ENCODE measurements at regions not wholly inside any gene's neighbourhood (a gene's known extent, or its start where the extent isn't known, plus 50 kb on each side); places are given as distances from the start of the nearest gene placed in this dataset.
A peak's percentile ranks its signal among the peaks of the same experiment; 100 is the strongest.

DNA sequence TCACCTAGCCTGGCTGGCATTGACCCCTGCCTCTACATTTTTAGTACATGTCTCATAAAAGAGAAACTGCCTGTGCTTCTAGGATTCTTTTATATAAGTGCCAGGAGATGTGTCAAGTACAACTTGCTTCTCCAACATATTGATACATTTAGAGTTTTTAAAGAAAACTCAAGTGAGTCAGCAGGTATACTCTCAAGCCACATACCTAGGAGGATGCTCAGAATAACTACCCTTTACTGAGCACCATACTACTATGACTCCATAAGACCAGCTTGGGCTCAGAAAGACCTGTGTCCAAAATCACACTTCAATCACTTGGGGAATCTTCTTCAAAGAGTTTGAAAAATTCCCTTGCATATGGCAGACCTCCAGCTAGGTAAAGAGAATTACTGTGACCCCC lies 389.8 kb upstream of the SLC24A2 start:
- no peak for DNase-seq (ENCODE audit: low spot score in 2 of 2)
- H3K27me3 ChIP-seq (ENCODE audit: low read depth) = no peaks in the 10 kb centered on the region; the same call in 1 of the 2 replicates
- in situ Hi-C loops (cut with MboI; ENCODE audit: low sequenced_read_pairs) = no loop called here
- H3K9me3 ChIP-seq = no peaks in the 10 kb centered on the region
- no peak overlapping the region for H3K4me3 ChIP-seq
- no peaks in the 10 kb centered on the region for H3K4me1 ChIP-seq
- no peaks in the 10 kb centered on the region for H3K36me3 ChIP-seq (replicated peaks)

DNA sequence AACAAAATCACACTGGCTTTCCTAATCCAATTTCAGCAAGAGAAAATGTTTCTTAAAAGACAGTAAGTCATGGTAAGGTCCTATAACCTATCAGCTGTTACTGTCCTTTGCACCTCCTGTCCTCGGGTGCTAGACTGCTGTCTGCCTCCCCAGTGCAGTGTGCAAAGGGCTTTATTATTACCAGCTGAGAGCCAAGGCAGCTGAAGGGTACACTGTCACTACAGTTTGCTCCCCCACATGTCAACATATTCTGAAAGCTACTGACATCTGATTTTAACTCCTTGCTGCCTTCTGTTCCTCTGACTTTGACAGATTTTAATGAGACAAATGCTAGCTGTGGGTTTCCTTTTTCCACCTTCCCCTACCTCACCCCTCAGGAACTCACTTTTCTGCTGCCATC lies 389.4 kb upstream of the SLC24A2 start:
- no peaks in the 10 kb centered on the region for H3K9me3 ChIP-seq
- H3K27me3 ChIP-seq (ENCODE audit: low read depth) = no peaks in the 10 kb centered on the region; the same call in 1 of the 2 replicates
- no peaks in the 10 kb centered on the region for H3K4me1 ChIP-seq
- in situ Hi-C loops (cut with MboI; ENCODE audit: low sequenced_read_pairs) = no loop called here
- no peak for DNase-seq (ENCODE audit: low spot score in 2 of 2)
- no peak overlapping the region for H3K4me3 ChIP-seq
- H3K36me3 ChIP-seq (replicated peaks) = no peaks in the 10 kb centered on the region

DNA sequence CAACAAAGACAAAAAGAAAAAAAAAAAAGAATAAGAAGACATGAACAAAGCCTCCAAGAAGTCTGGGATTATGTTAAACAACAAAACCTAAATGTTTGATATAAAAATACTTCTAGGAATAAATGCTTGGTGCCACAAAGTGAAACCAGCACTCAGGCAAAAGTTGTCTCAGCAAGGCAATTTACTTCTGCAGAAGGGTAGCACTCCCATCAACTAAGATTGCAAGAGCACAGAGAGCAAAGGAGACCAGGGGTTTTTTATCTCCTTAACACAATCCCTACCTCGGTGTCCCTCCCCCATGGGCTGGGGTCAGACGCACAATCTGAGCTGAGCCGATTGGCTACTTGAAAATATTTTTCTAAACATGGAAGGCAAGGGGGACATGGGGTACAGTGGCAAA lies 381.3 kb upstream of the SLC24A2 start:
- no peak for DNase-seq (ENCODE audit: low spot score in 2 of 2)
- no peaks in the 10 kb centered on the region for H3K36me3 ChIP-seq (replicated peaks)
- in situ Hi-C loops (cut with MboI; ENCODE audit: low sequenced_read_pairs) = no loop called here
- H3K4me1 ChIP-seq = no peaks in the 10 kb centered on the region
- no peak overlapping the region for H3K4me3 ChIP-seq
- H3K27me3 ChIP-seq (ENCODE audit: low read depth) = no peaks in the 10 kb centered on the region
- 0 out of 2 replicates have a peak, but pooled peaks cover 2% of the 10 kb centered on the region for H3K9me3 ChIP-seq

DNA sequence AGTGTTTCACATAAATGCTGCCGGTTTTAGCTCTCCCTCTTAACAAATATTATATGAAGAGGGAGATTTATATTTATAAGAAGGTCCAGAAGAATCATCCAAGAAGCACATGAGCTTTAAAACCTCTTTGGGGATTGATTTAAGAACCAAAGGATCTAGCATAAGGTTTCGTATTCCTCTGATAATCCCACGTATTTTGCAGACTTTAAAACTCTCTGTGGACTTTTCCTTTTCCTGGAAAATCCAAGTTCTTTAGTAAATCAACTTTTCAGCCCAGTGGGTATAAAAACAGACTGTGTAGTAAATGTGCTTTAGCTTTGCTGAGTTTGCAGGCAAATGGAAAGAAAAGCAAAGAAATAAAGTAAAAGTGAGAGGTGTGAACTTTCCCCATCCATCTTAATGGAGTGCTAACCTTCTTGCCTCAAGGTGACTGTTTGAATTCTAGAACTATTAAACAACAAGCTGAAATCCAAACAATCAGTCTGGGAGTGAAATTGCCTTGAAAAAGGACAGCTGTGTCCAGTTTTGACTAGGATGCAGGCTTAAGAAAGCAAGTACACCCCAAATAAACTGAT lies 363.4 kb upstream of the SLC24A2 start:
- no peaks in the 10 kb centered on the region; the same call in 1 of the 2 replicates for H3K4me1 ChIP-seq
- no peaks in the 10 kb centered on the region for H3K9me3 ChIP-seq
- H3K27me3 ChIP-seq (ENCODE audit: low read depth) = peaks cover 9% of the 10 kb centered on the region; the same call in 1 of the 2 replicates
- H3K36me3 ChIP-seq (replicated peaks) = no peaks in the 10 kb centered on the region
- in situ Hi-C loops (cut with MboI; ENCODE audit: low sequenced_read_pairs) = no loop called here
- DNase-seq (ENCODE audit: low spot score in 2 of 2) = no peak
- no peak overlapping the region for H3K4me3 ChIP-seq

DNA sequence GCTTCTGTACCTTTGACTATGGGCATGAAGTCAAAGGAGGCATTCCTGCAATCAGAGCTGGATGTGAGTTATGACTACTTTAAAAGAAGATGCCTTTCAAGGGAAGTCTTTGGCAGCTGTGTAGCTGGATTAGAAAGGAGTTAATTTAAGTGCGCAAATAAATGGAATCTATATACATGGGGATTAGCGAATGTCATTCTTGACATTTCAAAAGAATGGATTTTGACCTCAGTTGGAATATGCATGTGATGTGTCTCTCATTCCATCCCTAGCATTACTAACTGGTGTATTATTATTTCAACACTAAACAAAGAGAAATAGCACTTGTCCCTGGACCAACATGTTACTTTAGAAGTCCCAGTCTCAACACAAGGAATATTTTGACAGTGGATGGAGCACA lies 359.6 kb upstream of the SLC24A2 start:
- peak in 1 of 2 experiments; percentile 71 for DNase-seq (ENCODE audit: low spot score in 2 of 2)
- in situ Hi-C loops (cut with MboI; ENCODE audit: low sequenced_read_pairs) = no loop called here
- peaks cover 15% of the 10 kb centered on the region for H3K27me3 ChIP-seq (ENCODE audit: low read depth)

DNA sequence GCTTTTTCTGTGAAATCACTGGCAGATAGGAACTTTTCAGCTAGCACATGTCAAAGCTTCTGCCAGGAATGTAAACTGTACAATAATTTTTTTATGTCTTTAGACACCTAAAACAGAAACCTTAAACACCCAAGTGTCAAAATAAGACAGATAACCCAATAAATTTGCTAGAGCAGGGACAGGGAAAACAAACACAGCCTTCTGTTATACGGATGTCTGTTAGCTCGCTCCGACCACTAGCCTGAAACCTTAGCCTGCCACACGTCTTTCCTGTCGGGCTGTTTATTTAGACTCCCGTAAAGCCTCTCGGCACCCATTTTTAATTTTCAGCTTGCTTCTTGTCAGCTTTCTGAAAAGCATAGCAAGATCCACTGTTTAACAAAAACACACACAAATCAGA lies 355.4 kb upstream of the SLC24A2 start:
- no peak for DNase-seq (ENCODE audit: low spot score in 2 of 2)
- no peaks in the 10 kb centered on the region for H3K9me3 ChIP-seq
- H3K27me3 ChIP-seq (ENCODE audit: low read depth) = peaks cover 11% of the 10 kb centered on the region
- no peaks in the 10 kb centered on the region; the same call in 1 of the 2 replicates for H3K4me1 ChIP-seq
- H3K4me3 ChIP-seq = no peak overlapping the region
- in situ Hi-C loops (cut with MboI; ENCODE audit: low sequenced_read_pairs) = no loop called here
- no peaks in the 10 kb centered on the region for H3K36me3 ChIP-seq (replicated peaks)

More for the DNA sequence above, 359.6 kb upstream of the SLC24A2 start:
- Histone ChIP-seq H3K4me3 (no peak overlapping the region), H3K9me3 (no peaks in the 10 kb centered on the region), H3K4me1 (no peaks in the 10 kb centered on the region; the same call in 1 of the 2 replicates), H3K36me3 (replicated peaks) (no peaks in the 10 kb centered on the region)

DNA sequence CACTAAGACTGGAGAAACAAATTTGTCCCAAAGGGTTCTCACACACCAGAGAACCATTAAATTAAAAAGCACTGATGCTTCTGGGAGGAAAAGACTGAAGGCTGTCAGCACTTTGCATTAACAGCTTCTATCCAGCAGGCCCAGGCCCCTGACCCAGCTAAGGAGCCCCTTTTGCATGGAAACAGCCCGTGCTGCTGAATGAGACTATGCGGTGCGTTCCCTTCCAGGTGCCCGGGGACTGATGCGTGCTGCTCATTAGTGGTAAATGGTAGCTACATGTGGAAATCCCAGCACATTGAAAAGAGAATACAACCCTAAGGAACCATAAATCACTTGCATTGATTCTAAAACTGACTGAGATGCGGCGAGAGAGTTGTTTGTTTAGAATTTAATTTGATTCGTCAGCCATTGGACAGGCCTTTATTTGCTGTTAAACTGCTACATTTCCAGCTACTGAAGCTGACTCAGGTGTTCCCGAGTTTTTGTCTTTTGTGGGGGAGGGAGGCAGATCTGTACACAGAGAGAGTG lies 351.0 kb upstream of the SLC24A2 start:
- Histone ChIP-seq H3K36me3 (replicated peaks) (no peaks in the 10 kb centered on the region), H3K4me3 (no peak overlapping the region), H3K4me1 (no peaks in the 10 kb centered on the region), H3K27me3 (ENCODE audit: low read depth) (peaks cover 9% of the 10 kb centered on the region), H3K9me3 (no peaks in the 10 kb centered on the region)
- no peak for DNase-seq (ENCODE audit: low spot score in 2 of 2)
- in situ Hi-C loops (cut with MboI; ENCODE audit: low sequenced_read_pairs) = no loop called here

DNA sequence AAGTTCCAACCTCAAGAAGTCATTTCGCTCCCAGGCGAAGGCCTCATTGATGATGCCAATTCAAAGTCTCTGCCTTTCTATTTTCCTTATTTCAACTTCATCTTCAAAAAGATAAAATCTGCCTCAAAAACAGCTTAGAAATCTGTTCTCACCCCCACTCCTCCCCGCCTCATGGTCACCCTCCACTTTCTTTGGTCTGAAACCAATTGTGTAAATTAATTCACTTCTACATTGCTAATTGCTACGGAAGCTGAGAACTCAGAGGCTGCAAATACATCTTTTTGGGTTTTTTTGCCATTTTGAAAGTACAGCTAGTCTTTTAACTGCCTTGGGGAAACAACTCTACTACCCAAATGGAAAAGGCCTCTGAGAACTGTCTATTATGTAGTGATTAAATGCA lies 350.0 kb upstream of the SLC24A2 start:
- H3K9me3 ChIP-seq = no peaks in the 10 kb centered on the region
- H3K36me3 ChIP-seq (replicated peaks) = no peaks in the 10 kb centered on the region
- in situ Hi-C loops (cut with MboI; ENCODE audit: low sequenced_read_pairs) = no loop called here
- no peaks in the 10 kb centered on the region for H3K4me1 ChIP-seq
- DNase-seq (ENCODE audit: low spot score in 2 of 2) = no peak
- no peak overlapping the region for H3K4me3 ChIP-seq
- peaks cover 6% of the 10 kb centered on the region for H3K27me3 ChIP-seq (ENCODE audit: low read depth)

DNA sequence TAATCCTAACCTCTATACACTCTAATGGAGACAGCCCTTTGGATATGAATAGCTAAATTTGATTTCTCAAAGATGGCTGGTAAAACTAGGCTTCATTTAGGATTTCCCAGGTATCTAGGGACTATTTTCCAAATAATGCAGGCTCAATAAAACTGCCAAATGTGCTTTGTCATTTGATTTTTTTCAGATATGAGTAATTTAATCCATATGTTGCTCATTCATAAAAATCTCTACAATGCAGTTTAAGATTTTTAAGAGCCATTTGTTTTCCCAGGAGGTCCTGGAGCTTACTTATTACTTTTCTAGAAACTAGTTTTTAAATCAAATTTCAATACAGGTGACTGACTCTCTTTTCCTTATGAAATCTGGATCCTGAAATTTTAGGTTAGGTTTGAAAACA lies 349.3 kb upstream of the SLC24A2 start:
- no peak overlapping the region for H3K4me3 ChIP-seq
- peaks cover 3% of the 10 kb centered on the region; the same call in 1 of the 2 replicates for H3K27me3 ChIP-seq (ENCODE audit: low read depth)
- in situ Hi-C loops (cut with MboI; ENCODE audit: low sequenced_read_pairs) = no loop called here
- DNase-seq (ENCODE audit: low spot score in 2 of 2) = no peak
- no peaks in the 10 kb centered on the region for H3K9me3 ChIP-seq
- no peaks in the 10 kb centered on the region for H3K36me3 ChIP-seq (replicated peaks)
- H3K4me1 ChIP-seq = no peaks in the 10 kb centered on the region

DNA sequence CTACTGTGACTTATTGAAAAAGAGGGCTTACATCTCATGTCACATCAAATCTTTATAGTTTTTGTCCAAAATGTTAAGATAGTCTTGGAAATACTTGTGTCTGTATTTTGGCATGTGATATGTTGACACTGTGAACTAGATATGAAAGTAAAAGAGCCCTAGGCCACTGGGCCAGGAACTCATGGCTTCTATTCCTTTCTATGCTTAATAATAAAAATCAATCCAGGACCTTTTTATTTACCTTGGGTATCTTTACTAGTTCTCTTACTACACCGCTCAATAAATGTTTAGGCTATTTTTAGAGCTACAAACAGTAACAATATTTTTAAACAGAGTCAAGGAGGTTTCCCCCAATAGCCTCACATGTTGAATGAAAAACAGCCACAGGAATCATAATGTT lies 348.6 kb upstream of the SLC24A2 start:
- H3K9me3 ChIP-seq = no peaks in the 10 kb centered on the region
- no peak for DNase-seq (ENCODE audit: low spot score in 2 of 2)
- H3K4me3 ChIP-seq = no peak overlapping the region
- no peaks in the 10 kb centered on the region for H3K4me1 ChIP-seq
- H3K36me3 ChIP-seq (replicated peaks) = no peaks in the 10 kb centered on the region
- H3K27me3 ChIP-seq (ENCODE audit: low read depth) = peaks cover 3% of the 10 kb centered on the region; the same call in 1 of the 2 replicates
- in situ Hi-C loops (cut with MboI; ENCODE audit: low sequenced_read_pairs) = no loop called here

DNA sequence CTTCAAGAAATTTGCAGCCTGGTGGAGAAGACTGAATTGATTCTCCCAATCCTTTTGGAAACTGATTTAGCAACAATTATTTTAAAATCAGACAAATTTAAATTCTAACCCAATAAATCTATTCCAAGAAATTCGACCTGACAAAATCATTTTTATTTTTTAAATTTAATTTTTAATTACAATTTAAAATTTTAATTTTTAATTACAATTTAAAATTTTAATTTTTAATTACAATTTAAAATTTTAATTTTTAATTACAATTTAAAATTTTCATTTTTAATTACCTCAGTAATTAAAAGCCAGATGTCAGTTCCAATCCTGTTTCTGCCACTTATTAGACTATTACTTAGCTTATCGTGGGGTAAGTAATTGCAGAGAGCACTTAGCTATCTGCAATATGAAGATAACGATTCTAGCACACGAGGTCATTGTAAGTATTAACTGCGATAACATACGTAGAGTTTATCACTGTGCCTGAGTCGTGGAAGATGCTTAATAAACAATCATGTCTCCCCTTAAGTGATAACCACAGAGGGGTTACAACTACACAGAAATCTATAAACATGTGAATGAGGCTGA lies 346.4 kb upstream of the SLC24A2 start:
- DNase-seq (ENCODE audit: low spot score in 2 of 2) = no peak
- no peaks in the 10 kb centered on the region for H3K9me3 ChIP-seq
- H3K4me3 ChIP-seq = no peak overlapping the region
- in situ Hi-C loops (cut with MboI; ENCODE audit: low sequenced_read_pairs) = no loop called here
- no peaks in the 10 kb centered on the region for H3K4me1 ChIP-seq
- H3K36me3 ChIP-seq (replicated peaks) = no peaks in the 10 kb centered on the region
- peaks cover 3% of the 10 kb centered on the region; the same call in 1 of the 2 replicates for H3K27me3 ChIP-seq (ENCODE audit: low read depth)

DNA sequence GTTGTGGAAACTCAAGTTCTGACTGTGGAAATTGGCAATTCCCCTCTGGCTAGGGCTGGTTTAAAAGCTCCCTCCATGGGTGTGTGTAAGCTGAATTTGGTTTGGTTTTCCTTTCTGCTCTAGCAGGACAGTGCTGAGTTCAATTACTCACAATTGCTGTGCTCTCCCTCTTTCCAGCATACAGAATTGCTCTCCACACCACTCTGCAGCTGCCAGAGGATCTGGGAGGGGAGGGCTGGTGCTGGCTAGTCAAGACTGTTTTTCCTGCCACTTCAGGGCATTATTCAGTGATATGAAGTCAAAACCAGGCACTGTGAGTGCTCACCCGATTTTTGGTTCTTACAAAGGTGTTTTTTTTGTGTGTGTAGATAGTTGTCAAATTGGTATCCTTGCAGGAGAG lies 336.9 kb upstream of the SLC24A2 start:
- Histone ChIP-seq H3K4me1 (no peaks in the 10 kb centered on the region), H3K36me3 (replicated peaks) (no peaks in the 10 kb centered on the region), H3K4me3 (no peak overlapping the region), H3K27me3 (ENCODE audit: low read depth) (no peaks in the 10 kb centered on the region), H3K9me3 (no peaks in the 10 kb centered on the region)
- no peak for DNase-seq (ENCODE audit: low spot score in 2 of 2)
- in situ Hi-C loops (cut with MboI; ENCODE audit: low sequenced_read_pairs) = no loop called here

DNA sequence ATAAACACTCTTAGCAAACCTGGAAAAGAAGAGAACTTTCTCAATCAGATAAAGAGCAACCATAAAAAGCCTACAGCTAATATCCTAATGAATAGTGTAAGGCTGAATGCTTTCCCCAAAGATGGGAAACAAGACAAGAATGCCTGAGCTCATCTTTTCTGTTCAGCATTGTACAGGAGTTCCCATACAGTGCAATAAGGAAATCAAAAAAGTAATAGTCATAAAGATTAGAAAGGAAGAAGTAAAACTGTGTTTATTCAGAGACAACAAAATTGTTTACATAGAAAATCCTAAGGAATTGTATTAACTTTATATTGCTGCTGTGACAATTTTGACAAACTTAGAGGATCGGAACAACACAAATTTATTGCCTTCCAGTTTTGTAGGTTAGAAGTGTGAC lies 330.7 kb upstream of the SLC24A2 start:
- H3K27me3 ChIP-seq (ENCODE audit: low read depth) = no peaks in the 10 kb centered on the region
- in situ Hi-C loops (cut with MboI; ENCODE audit: low sequenced_read_pairs) = no loop called here
- H3K4me3 ChIP-seq = no peak overlapping the region
- H3K9me3 ChIP-seq = no peaks in the 10 kb centered on the region
- no peaks in the 10 kb centered on the region for H3K36me3 ChIP-seq (replicated peaks)
- no peak for DNase-seq (ENCODE audit: low spot score in 2 of 2)
- H3K4me1 ChIP-seq = no peaks in the 10 kb centered on the region

DNA sequence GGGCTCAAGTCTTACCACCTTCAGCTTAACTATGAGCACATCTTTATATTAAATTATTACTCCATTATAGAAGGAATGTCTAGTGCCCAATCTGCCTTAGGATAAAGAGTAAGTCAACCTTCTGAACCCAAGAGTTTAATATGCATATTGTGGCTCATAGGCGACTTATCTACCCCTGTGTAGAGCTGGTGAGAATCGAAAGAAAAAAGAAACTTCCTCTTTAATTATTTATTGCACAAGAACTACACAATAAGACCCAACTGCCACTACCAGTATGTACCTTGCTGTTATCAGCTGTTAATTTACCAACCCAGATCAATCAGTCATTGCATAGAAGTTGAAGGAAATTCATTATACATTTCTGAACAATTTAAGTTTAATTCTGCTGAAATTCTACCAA lies 329.1 kb upstream of the SLC24A2 start:
- no peak overlapping the region for H3K4me3 ChIP-seq
- in situ Hi-C loops (cut with MboI; ENCODE audit: low sequenced_read_pairs) = no loop called here
- no peaks in the 10 kb centered on the region for H3K9me3 ChIP-seq
- H3K36me3 ChIP-seq (replicated peaks) = no peaks in the 10 kb centered on the region
- H3K27me3 ChIP-seq (ENCODE audit: low read depth) = no peaks in the 10 kb centered on the region
- H3K4me1 ChIP-seq = no peaks in the 10 kb centered on the region
- DNase-seq (ENCODE audit: low spot score in 2 of 2) = no peak

All from HAP-1 (cell line).